ENCODE measurements at regions not wholly inside any gene's neighbourhood (a gene's known extent, or its start where the extent isn't known, plus 50 kb on each side); places are given as distances from the start of the nearest gene placed in this dataset.
"Not testable (repeated sequence)": the region's sequence is repeated elsewhere in the genome, so short reads cannot be mapped to it uniquely, and the experiment has no call there.

GRCh38 chr13:71309905-71310304, 557.1 kb downstream of the DACH1 start:
- no peak overlapping the region for H3K27ac ChIP-seq (ENCODE audit: insufficient read depth, low read length, poor library complexity, severe bottlenecking)
- H3K36me3 ChIP-seq (ENCODE audit: control insufficient read depth, insufficient read depth, low read length): no peaks in the 10 kb centered on the region
- no peaks in the 10 kb centered on the region for H3K9me3 ChIP-seq (ENCODE audit: control insufficient read depth, low read length)
- H3K4me1 ChIP-seq (ENCODE audit: control insufficient read depth, insufficient read depth, low read length, poor library complexity, severe bottlenecking): no peaks in the 10 kb centered on the region
- DNase-seq: no peak
- H3K4me3 ChIP-seq (ENCODE audit: insufficient read depth, low read depth, low read length, poor library complexity, severe bottlenecking): no peak overlapping the region
- no peaks in the 10 kb centered on the region for H3K27me3 ChIP-seq (replicated peaks; ENCODE audit: control insufficient read depth, insufficient read depth, low read length, poor library complexity, severe bottlenecking)

GRCh38 chr13:71306821-71307220, 560.2 kb downstream of the DACH1 start:
- no peaks in the 10 kb centered on the region for H3K27me3 ChIP-seq (replicated peaks; ENCODE audit: control insufficient read depth, insufficient read depth, low read length, poor library complexity, severe bottlenecking)
- no peak for DNase-seq
- no peaks in the 10 kb centered on the region for H3K36me3 ChIP-seq (ENCODE audit: control insufficient read depth, insufficient read depth, low read length)
- no peak overlapping the region for H3K4me3 ChIP-seq (ENCODE audit: insufficient read depth, low read depth, low read length, poor library complexity, severe bottlenecking)
- no peaks in the 10 kb centered on the region for H3K4me1 ChIP-seq (ENCODE audit: control insufficient read depth, insufficient read depth, low read length, poor library complexity, severe bottlenecking)
- H3K9me3 ChIP-seq (ENCODE audit: control insufficient read depth, low read length): no peaks in the 10 kb centered on the region
- H3K27ac ChIP-seq (ENCODE audit: insufficient read depth, low read length, poor library complexity, severe bottlenecking): no peak overlapping the region

- Histone ChIP-seq H3K27me3 (replicated peaks; ENCODE audit: control insufficient read depth, insufficient read depth, low read length, poor library complexity, severe bottlenecking) (no peaks in the 10 kb centered on the region), H3K4me1 (ENCODE audit: control insufficient read depth, insufficient read depth, low read length, poor library complexity, severe bottlenecking) (no peaks in the 10 kb centered on the region), H3K9me3 (ENCODE audit: control insufficient read depth, low read length) (no peaks in the 10 kb centered on the region), H3K27ac (ENCODE audit: insufficient read depth, low read length, poor library complexity, severe bottlenecking) (no peak overlapping the region), H3K4me3 (ENCODE audit: insufficient read depth, low read depth, low read length, poor library complexity, severe bottlenecking) (no peak overlapping the region), H3K36me3 (ENCODE audit: control insufficient read depth, insufficient read depth, low read length) (no peaks in the 10 kb centered on the region)
- DNase-seq: no peak
These were observed 562.1 kb downstream of the DACH1 start for GRCh38 chr13:71304861-71305260.

DNA sequence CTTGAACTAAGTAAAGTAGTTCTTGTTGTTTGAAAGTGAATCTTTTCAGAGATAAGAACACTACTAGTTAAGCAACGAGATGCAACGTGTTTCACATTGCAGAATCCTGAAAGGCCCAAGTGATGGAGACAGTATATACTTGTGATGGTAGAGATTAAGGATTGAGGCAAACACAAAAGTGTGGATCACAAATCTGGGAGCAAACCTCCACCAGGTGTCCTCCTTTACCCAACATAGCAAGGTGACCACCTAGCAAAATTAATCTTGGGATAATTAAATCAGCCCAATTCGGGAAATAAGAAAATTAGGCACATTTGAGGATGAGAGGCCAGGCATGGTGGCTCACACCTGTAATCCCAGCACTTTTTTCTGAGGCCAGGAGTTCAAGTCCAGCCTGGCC, 563.9 kb downstream of the DACH1 start:
- Histone ChIP-seq H3K4me1 (ENCODE audit: control insufficient read depth, insufficient read depth, low read length, poor library complexity, severe bottlenecking) (no peaks in the 10 kb centered on the region), H3K27ac (ENCODE audit: insufficient read depth, low read length, poor library complexity, severe bottlenecking) (no peak overlapping the region), H3K4me3 (ENCODE audit: insufficient read depth, low read depth, low read length, poor library complexity, severe bottlenecking) (no peak overlapping the region), H3K27me3 (replicated peaks; ENCODE audit: control insufficient read depth, insufficient read depth, low read length, poor library complexity, severe bottlenecking) (no peaks in the 10 kb centered on the region), H3K9me3 (ENCODE audit: control insufficient read depth, low read length) (no peaks in the 10 kb centered on the region), H3K36me3 (ENCODE audit: control insufficient read depth, insufficient read depth, low read length) (no peaks in the 10 kb centered on the region)
- DNase-seq: no peak

DNA sequence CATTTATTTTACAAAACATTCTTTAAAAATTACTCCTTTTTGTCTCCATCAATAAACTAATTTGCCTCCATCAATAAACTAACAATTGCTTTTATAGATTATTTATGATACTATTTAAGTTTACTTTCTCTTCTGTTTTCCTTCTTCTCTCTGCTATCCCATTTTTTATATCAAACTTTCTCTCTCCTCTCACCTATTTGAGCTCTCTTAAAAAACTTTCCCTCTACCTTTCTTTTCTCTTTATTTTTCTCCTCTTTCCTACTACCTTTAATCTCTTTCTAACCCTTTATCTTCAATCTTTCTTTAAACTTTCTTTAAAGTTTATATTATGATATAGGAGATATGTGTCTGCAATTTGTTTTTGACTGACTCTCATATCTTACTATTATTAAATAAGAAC, 566.4 kb downstream of the DACH1 start:
- Histone ChIP-seq H3K27ac (ENCODE audit: insufficient read depth, low read length, poor library complexity, severe bottlenecking) (no peak overlapping the region), H3K36me3 (ENCODE audit: control insufficient read depth, insufficient read depth, low read length) (no peaks in the 10 kb centered on the region), H3K9me3 (ENCODE audit: control insufficient read depth, low read length) (no peaks in the 10 kb centered on the region)

DNA sequence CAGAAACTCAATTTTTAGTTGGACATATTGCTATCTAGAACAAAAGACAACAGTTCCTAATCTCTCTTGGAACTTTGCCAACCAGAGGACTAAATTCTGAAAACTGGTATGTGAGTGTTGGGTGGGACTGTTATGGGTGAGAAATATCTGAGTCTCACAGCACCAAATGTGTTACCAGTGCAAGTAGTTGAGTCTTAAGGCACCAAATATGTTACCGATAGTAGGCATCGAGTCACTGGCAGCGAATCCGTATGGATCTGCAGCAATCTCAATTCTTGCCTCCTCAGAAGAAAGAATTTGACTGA, 575.2 kb downstream of the DACH1 start:
- DNase-seq: no peak
- H3K27me3 ChIP-seq (replicated peaks; ENCODE audit: control insufficient read depth, insufficient read depth, low read length, poor library complexity, severe bottlenecking): no peaks in the 10 kb centered on the region
- peak overlapping the region; percentile 60 for H3K27ac ChIP-seq (ENCODE audit: insufficient read depth, low read length, poor library complexity, severe bottlenecking)
- H3K9me3 ChIP-seq (ENCODE audit: control insufficient read depth, low read length): no peaks in the 10 kb centered on the region
- H3K4me1 ChIP-seq (ENCODE audit: control insufficient read depth, insufficient read depth, low read length, poor library complexity, severe bottlenecking): no peaks in the 10 kb centered on the region
- H3K4me3 ChIP-seq (ENCODE audit: insufficient read depth, low read depth, low read length, poor library complexity, severe bottlenecking): no peak overlapping the region
- H3K36me3 ChIP-seq (ENCODE audit: control insufficient read depth, insufficient read depth, low read length): no peaks in the 10 kb centered on the region

More for the DNA sequence above, 566.4 kb downstream of the DACH1 start:
- H3K4me1 ChIP-seq (ENCODE audit: control insufficient read depth, insufficient read depth, low read length, poor library complexity, severe bottlenecking): no peaks in the 10 kb centered on the region
- DNase-seq: no peak
- no peaks in the 10 kb centered on the region for H3K27me3 ChIP-seq (replicated peaks; ENCODE audit: control insufficient read depth, insufficient read depth, low read length, poor library complexity, severe bottlenecking)
- no peak overlapping the region for H3K4me3 ChIP-seq (ENCODE audit: insufficient read depth, low read depth, low read length, poor library complexity, severe bottlenecking)

- Histone ChIP-seq H3K27ac (ENCODE audit: insufficient read depth, low read length, poor library complexity, severe bottlenecking) (peak overlapping the region; percentile 60), H3K27me3 (replicated peaks; ENCODE audit: control insufficient read depth, insufficient read depth, low read length, poor library complexity, severe bottlenecking) (no peaks in the 10 kb centered on the region), H3K9me3 (ENCODE audit: control insufficient read depth, low read length) (no peaks in the 10 kb centered on the region), H3K4me3 (ENCODE audit: insufficient read depth, low read depth, low read length, poor library complexity, severe bottlenecking) (peak overlapping the region; percentile 54), H3K36me3 (ENCODE audit: control insufficient read depth, insufficient read depth, low read length) (no peaks in the 10 kb centered on the region), H3K4me1 (ENCODE audit: control insufficient read depth, insufficient read depth, low read length, poor library complexity, severe bottlenecking) (no peaks in the 10 kb centered on the region)
- DNase-seq: peak; percentile 23 to 52 (median 49)
These were observed 575.8 kb downstream of the DACH1 start for GRCh38 chr13:71290963-71291841.

- not testable (repeated sequence) for H3K4me1 ChIP-seq (ENCODE audit: control insufficient read depth, insufficient read depth, low read length, poor library complexity, severe bottlenecking); H3K27ac ChIP-seq (ENCODE audit: insufficient read depth, low read length, poor library complexity, severe bottlenecking); H3K4me3 ChIP-seq (ENCODE audit: insufficient read depth, low read depth, low read length, poor library complexity, severe bottlenecking); DNase-seq; H3K36me3 ChIP-seq (ENCODE audit: control insufficient read depth, insufficient read depth, low read length); H3K27me3 ChIP-seq (replicated peaks; ENCODE audit: control insufficient read depth, insufficient read depth, low read length, poor library complexity, severe bottlenecking); H3K9me3 ChIP-seq (ENCODE audit: control insufficient read depth, low read length)
These were observed 577.0 kb downstream of the DACH1 start for GRCh38 chr13:71289980-71290379.

GRCh38 chr13:71285700-71286099, 581.3 kb downstream of the DACH1 start:
- DNase-seq: no peak
- no peaks in the 10 kb centered on the region for H3K9me3 ChIP-seq (ENCODE audit: control insufficient read depth, low read length)
- no peak overlapping the region for H3K27ac ChIP-seq (ENCODE audit: insufficient read depth, low read length, poor library complexity, severe bottlenecking)
- H3K4me1 ChIP-seq (ENCODE audit: control insufficient read depth, insufficient read depth, low read length, poor library complexity, severe bottlenecking): no peaks in the 10 kb centered on the region
- H3K36me3 ChIP-seq (ENCODE audit: control insufficient read depth, insufficient read depth, low read length): no peaks in the 10 kb centered on the region
- no peak overlapping the region for H3K4me3 ChIP-seq (ENCODE audit: insufficient read depth, low read depth, low read length, poor library complexity, severe bottlenecking)
- no peaks in the 10 kb centered on the region for H3K27me3 ChIP-seq (replicated peaks; ENCODE audit: control insufficient read depth, insufficient read depth, low read length, poor library complexity, severe bottlenecking)

- no peak overlapping the region for H3K27ac ChIP-seq (ENCODE audit: insufficient read depth, low read length, poor library complexity, severe bottlenecking)
- DNase-seq: no peak
- H3K4me1 ChIP-seq (ENCODE audit: control insufficient read depth, insufficient read depth, low read length, poor library complexity, severe bottlenecking): no peaks in the 10 kb centered on the region
- no peak overlapping the region for H3K4me3 ChIP-seq (ENCODE audit: insufficient read depth, low read depth, low read length, poor library complexity, severe bottlenecking)
- no peaks in the 10 kb centered on the region for H3K9me3 ChIP-seq (ENCODE audit: control insufficient read depth, low read length)
- no peaks in the 10 kb centered on the region for H3K27me3 ChIP-seq (replicated peaks; ENCODE audit: control insufficient read depth, insufficient read depth, low read length, poor library complexity, severe bottlenecking)
- no peaks in the 10 kb centered on the region for H3K36me3 ChIP-seq (ENCODE audit: control insufficient read depth, insufficient read depth, low read length)
These were observed 588.5 kb downstream of the DACH1 start for GRCh38 chr13:71278512-71278911.
